Lower leg skin (tissue), 4 donors: ENCODE measurements at regions not wholly inside any gene's neighbourhood (a gene's known extent, or its start where the extent isn't known, plus 50 kb on each side); places are given as distances from the start of the nearest gene placed in this dataset.
"Not testable (repeated sequence)": the region's sequence is repeated elsewhere in the genome, so short reads cannot be mapped to it uniquely, and the experiment has no call there.

Source experiments
- DNase-seq, 2 donors: peaks; one replicate each; pipeline ENCODE4 v3.0.0-alpha.2; 2019; ENCODE audit warnings: low spot score in 2 of 2
- H3K4me3 ChIP-seq: fragments of 200-600 bp; sonication (generic); 2 replicates; pipeline ENCODE4 v1.5.1; 2017; ENCODE audit warnings: mild to moderate bottlenecking, low read depth; ENCODE audit not compliant: poor library complexity, severe bottlenecking
- POLR2A ChIP-seq, 2 donors: fragments of 450-650 bp; IDR thresholded peaks; one replicate each; pipeline ENCODE4 v1.6.1; 2016 to 2017; ENCODE audit warnings: antibody characterized with exemption in 2 of 2, mild to moderate bottlenecking in 1 of 2, moderate library complexity in 1 of 2
- WGBS, 2 donors: methylation state at CpG; one replicate each; pipeline ENCODE4 v1.1.5; 2018; 5-methylcytosine and 5-hydroxymethylcytosine counted together
- intact Hi-C: fragments of 100-400 bp; cut with DNase I; formaldehyde crosslinking; loops from one replicate; pipeline ENCODE4 v1.15.0; 2023; ENCODE audit warnings: low total_unique reads
- TF ChIP-seq, protein P1 (sequence below), 3 donors: fragments of 450-650 bp; IDR thresholded peaks; one replicate each; pipeline ENCODE4 v1.5.1; 2016; ENCODE audit warnings: antibody characterized with exemption in 3 of 3, mild to moderate bottlenecking in 3 of 3, moderate library complexity in 2 of 3

DNA sequence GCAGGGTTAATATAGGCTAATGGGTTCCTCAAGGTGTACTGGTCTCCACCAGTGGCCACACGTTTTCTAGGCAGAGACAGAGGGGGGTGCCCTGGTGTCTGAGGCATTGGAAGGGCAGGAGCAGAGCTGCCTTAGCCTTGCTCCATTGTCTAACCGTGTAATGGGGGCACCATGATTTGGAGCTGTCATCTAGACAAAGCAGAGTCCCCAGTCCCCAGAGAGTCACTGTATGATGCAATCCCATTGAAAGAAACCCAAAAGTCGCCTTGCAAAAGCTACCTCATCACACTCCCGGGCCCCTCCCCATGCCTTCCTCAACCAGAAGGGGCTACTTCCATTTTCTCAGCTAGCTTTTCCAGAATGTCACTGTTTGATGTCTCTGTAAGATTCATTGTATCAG is 487.1 kb downstream of the AACS start:
- TF ChIP-seq, protein P1, sequence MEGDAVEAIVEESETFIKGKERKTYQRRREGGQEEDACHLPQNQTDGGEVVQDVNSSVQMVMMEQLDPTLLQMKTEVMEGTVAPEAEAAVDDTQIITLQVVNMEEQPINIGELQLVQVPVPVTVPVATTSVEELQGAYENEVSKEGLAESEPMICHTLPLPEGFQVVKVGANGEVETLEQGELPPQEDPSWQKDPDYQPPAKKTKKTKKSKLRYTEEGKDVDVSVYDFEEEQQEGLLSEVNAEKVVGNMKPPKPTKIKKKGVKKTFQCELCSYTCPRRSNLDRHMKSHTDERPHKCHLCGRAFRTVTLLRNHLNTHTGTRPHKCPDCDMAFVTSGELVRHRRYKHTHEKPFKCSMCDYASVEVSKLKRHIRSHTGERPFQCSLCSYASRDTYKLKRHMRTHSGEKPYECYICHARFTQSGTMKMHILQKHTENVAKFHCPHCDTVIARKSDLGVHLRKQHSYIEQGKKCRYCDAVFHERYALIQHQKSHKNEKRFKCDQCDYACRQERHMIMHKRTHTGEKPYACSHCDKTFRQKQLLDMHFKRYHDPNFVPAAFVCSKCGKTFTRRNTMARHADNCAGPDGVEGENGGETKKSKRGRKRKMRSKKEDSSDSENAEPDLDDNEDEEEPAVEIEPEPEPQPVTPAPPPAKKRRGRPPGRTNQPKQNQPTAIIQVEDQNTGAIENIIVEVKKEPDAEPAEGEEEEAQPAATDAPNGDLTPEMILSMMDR (IDR thresholded peaks at IDR 0.05) = no peak
- no peak for TF ChIP-seq POLR2A (IDR thresholded peaks at IDR 0.05)
- intact Hi-C loops = no loop called here

DNA sequence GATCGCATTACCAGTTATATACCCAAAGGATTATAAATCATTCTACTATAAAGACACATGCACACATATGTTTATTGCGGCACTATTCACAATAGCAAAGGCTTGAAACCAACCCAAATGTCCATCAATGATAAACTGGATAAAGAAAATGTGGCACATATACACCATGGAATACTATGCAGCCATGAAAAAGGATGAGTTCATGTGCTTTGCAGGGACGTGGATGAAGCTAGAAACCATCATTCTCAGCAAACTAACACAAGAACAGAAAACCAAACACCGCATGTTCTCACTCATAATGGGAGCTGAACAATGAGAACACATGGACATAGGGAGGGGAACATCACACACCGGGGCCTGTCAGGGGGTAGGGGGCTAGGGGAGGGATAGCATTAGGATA is 495.8 kb downstream of the AACS start:
- intact Hi-C loops, H3K4me3 ChIP-seq, DNase-seq: not testable (repeated sequence)
- 92 to 95% methylated on average over 5 of the region's 5 CpGs for WGBS, 2 donors

More for the DNA sequence above, 487.1 kb downstream of the AACS start:
- no peak overlapping the region for H3K4me3 ChIP-seq
- 58 to 68% methylated on average over 4 of the region's 4 CpGs for WGBS, 2 donors
- DNase-seq = no peak

DNA sequence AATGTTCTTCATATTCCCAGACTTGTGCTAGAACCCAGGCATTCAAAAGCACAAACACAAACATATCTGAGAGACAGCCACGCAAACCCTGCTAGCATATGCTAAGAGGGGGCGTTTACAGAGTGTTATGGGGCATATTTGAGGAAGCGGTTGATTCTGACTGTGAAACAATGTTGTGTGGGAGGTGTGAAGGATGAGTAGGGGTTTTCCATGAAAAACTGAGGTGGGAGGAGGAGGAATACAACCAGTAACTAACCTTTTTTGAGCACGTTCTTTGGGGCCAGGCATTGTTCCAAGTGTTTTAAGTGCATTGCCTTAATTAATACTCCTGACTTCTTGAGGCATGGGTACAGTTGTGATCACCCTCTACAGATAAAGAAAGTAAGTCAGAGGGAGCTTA is 499.5 kb downstream of the AACS start:
- H3K4me3 ChIP-seq = no peak overlapping the region
- DNase-seq = no peak
- TF ChIP-seq POLR2A (IDR thresholded peaks at IDR 0.05) = no peak
- TF ChIP-seq, protein P1 (IDR thresholded peaks at IDR 0.05) = no peak
- intact Hi-C loops = no loop called here
- 78 to 83% methylated on average over 4 of the region's 4 CpGs for WGBS, 2 donors

DNA sequence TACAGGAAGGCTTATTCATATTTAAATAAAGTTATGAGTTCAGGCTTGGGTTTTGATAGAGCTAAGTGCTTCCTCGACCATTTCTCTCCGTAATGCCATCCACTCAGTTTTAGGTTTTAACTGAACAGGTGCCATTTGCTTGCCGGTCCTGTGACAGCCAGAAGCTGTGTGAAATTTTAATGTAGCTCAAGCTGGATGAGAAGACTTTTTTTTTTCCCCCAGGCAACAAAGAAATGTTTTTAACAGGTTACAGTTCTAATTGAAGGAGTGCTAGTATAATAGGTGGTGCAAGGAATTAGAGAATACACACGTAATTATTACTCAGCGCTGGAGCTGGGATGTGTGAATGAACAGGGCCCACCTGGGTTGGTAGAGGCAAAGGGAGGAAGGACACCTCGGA is 502.3 kb downstream of the AACS start:
- 81 to 85% methylated on average over 6 of the region's 6 CpGs for WGBS, 2 donors
- intact Hi-C loops = no loop called here
- TF ChIP-seq, protein P1 (IDR thresholded peaks at IDR 0.05) = no peak
- TF ChIP-seq POLR2A (IDR thresholded peaks at IDR 0.05) = no peak
- DNase-seq = no peak
- H3K4me3 ChIP-seq = no peak overlapping the region

DNA sequence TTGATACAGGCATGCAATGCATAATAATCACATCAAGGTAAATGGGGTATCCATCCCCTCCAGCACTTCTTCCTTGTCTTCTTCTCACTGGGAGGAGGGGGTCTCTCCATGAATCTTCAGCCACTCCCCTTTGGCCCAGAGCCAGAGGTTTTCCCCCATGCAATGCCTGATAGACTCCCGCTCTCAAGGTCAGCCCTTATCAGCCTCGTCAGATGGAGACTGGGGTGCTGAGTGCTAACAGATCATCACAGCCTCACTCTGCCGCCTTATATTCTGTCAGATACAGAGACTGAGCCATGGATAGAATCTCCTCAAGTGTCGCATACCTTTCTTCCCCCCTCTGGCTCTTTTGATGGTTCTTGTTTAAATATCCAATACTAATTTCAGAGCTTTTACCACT is 503.1 kb downstream of the AACS start:
- H3K4me3 ChIP-seq = no peak overlapping the region
- intact Hi-C loops = no loop called here
- 74 to 76% methylated on average over 4 of the region's 4 CpGs for WGBS, 2 donors
- no peak for DNase-seq
- TF ChIP-seq, protein P1 (IDR thresholded peaks at IDR 0.05) = no peak
- TF ChIP-seq POLR2A (IDR thresholded peaks at IDR 0.05) = no peak

DNA sequence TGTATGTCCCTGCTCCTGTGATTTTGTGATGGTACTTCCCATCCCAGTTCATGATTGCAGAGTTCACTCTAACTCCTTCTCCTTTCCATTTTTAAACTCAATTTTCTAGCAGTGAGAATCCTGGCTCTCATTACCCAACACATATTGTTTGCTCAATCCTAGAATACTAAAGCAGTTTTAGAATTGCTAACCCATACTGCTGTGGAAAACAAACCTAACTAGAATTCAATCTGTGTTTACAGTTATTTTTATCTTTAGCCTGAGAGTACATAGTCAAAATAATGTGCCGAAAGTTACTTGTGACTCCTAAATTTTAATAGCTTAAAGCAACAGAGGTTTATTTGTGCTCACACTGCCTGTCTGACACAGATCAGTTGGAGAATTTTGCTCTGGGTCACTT is 508.0 kb downstream of the AACS start:
- DNase-seq = no peak
- 73 to 81% methylated on average over 1 of the region's 1 CpG for WGBS, 2 donors
- intact Hi-C loops = no loop called here
- no peak for TF ChIP-seq POLR2A (IDR thresholded peaks at IDR 0.05)
- TF ChIP-seq, protein P1 (IDR thresholded peaks at IDR 0.05) = no peak
- H3K4me3 ChIP-seq = no peak overlapping the region
